ENCODE measurements at regions not wholly inside any gene's neighbourhood (a gene's known extent, or its start where the extent isn't known, plus 50 kb on each side); places are given as distances from the start of the nearest gene placed in this dataset.
"Not testable (repeated sequence)": the region's sequence is repeated elsewhere in the genome, so short reads cannot be mapped to it uniquely, and the experiment has no call there.

- no peak for DNase-seq
Measured at GRCh38 chr18:28288784-28289183, 111.9 kb upstream of the CDH2 start.

- DNase-seq, result no peak
Measured at GRCh38 chr18:28287146-28287545, 110.2 kb upstream of the CDH2 start.

GRCh38 chr18:28284132-28284531 lies 107.2 kb upstream of the CDH2 start:
- DNase-seq, result no peak

GRCh38 chr18:28281400-28281799 lies 104.5 kb upstream of the CDH2 start:
- no peak for DNase-seq

GRCh38 chr18:28269750-28270149 lies 92.8 kb upstream of the CDH2 start:
- DNase-seq, result no peak

- no peak for DNase-seq
Measured at GRCh38 chr18:28267878-28268625, 91.1 kb upstream of the CDH2 start.

- DNase-seq, result no peak
Measured at GRCh38 chr18:28267276-28267675, 90.3 kb upstream of the CDH2 start.

GRCh38 chr18:28256166-28256565 lies 79.2 kb upstream of the CDH2 start:
- no peak for DNase-seq

- DNase-seq, result no peak
Measured at GRCh38 chr18:28248653-28249052, 71.7 kb upstream of the CDH2 start.

GRCh38 chr18:28240626-28241025 lies 63.7 kb upstream of the CDH2 start:
- not testable (repeated sequence) for DNase-seq

- no peak for DNase-seq
Measured at GRCh38 chr18:28236487-28236886, 59.6 kb upstream of the CDH2 start.

All from activated CD4-positive, alpha-beta T cell treated with anti-CD3 and anti-CD28 coated beads, Interleukin-2, amount 50 U/mL, for 16 hours (primary cell).